ENCODE measurements at regions not wholly inside any gene's neighbourhood (a gene's known extent, or its start where the extent isn't known, plus 50 kb on each side); places are given as distances from the start of the nearest gene placed in this dataset.
"Not testable (repeated sequence)": the region's sequence is repeated elsewhere in the genome, so short reads cannot be mapped to it uniquely, and the experiment has no call there.

GRCh38 chr4:9000505-9001001 is 128.9 kb upstream of the HMX1 start:
- DNase-seq (ENCODE audit: extremely low read depth, low read depth): peak; percentile 0
- TF ChIP-seq CTCF (IDR thresholded peaks at IDR 0.05; ENCODE audit: low read depth, low read length): peak; percentile 27

GRCh38 chr4:8992981-8993380 is 121.3 kb upstream of the HMX1 start:
- DNase-seq (ENCODE audit: extremely low read depth, low read depth): not testable (repeated sequence)

- DNase-seq (ENCODE audit: extremely low read depth, low read depth): not testable (repeated sequence)
These were observed 119.8 kb upstream of the HMX1 start for GRCh38 chr4:8991449-8991848.

GRCh38 chr4:8990341-8990740 is 118.7 kb upstream of the HMX1 start:
- not testable (repeated sequence) for DNase-seq (ENCODE audit: extremely low read depth, low read depth)

GRCh38 chr4:8985786-8986185 is 114.1 kb upstream of the HMX1 start:
- not testable (repeated sequence) for DNase-seq (ENCODE audit: extremely low read depth, low read depth)

GRCh38 chr4:8984641-8985040 is 113.0 kb upstream of the HMX1 start:
- DNase-seq (ENCODE audit: extremely low read depth, low read depth): not testable (repeated sequence)

GRCh38 chr4:8983921-8984320 is 112.3 kb upstream of the HMX1 start:
- DNase-seq (ENCODE audit: extremely low read depth, low read depth): not testable (repeated sequence)

- DNase-seq (ENCODE audit: extremely low read depth, low read depth): not testable (repeated sequence)
These were observed 105.0 kb upstream of the HMX1 start for GRCh38 chr4:8976466-8977128.

GRCh38 chr4:8972635-8973034 is 101.0 kb upstream of the HMX1 start:
- not testable (repeated sequence) for DNase-seq (ENCODE audit: extremely low read depth, low read depth)

- DNase-seq (ENCODE audit: extremely low read depth, low read depth): not testable (repeated sequence)
These were observed 94.3 kb upstream of the HMX1 start for GRCh38 chr4:8965896-8966295.

- DNase-seq (ENCODE audit: extremely low read depth, low read depth): not testable (repeated sequence)
These were observed 92.7 kb upstream of the HMX1 start for GRCh38 chr4:8964201-8964788.

- DNase-seq (ENCODE audit: extremely low read depth, low read depth): not testable (repeated sequence)
These were observed 91.9 kb upstream of the HMX1 start for GRCh38 chr4:8963533-8963932.

GRCh38 chr4:8961343-8961742 is 89.7 kb upstream of the HMX1 start:
- DNase-seq (ENCODE audit: extremely low read depth, low read depth): not testable (repeated sequence)

GRCh38 chr4:8959471-8959870 is 87.8 kb upstream of the HMX1 start:
- DNase-seq (ENCODE audit: extremely low read depth, low read depth): not testable (repeated sequence)

- not testable (repeated sequence) for DNase-seq (ENCODE audit: extremely low read depth, low read depth)
These were observed 82.4 kb upstream of the HMX1 start for GRCh38 chr4:8954001-8954400.

- DNase-seq (ENCODE audit: extremely low read depth, low read depth): not testable (repeated sequence)
These were observed 81.2 kb upstream of the HMX1 start for GRCh38 chr4:8952791-8953190.

- DNase-seq (ENCODE audit: extremely low read depth, low read depth): not testable (repeated sequence)
These were observed 80.5 kb upstream of the HMX1 start for GRCh38 chr4:8952109-8952508.

GRCh38 chr4:8945506-8945905 is 73.9 kb upstream of the HMX1 start:
- not testable (repeated sequence) for DNase-seq (ENCODE audit: extremely low read depth, low read depth)

- DNase-seq (ENCODE audit: extremely low read depth, low read depth): not testable (repeated sequence)
These were observed 71.7 kb upstream of the HMX1 start for GRCh38 chr4:8943367-8943766.

- not testable (repeated sequence) for DNase-seq (ENCODE audit: extremely low read depth, low read depth)
These were observed 70.4 kb upstream of the HMX1 start for GRCh38 chr4:8942088-8942487.

GRCh38 chr4:8941492-8941805 is 69.8 kb upstream of the HMX1 start:
- DNase-seq (ENCODE audit: extremely low read depth, low read depth): not testable (repeated sequence)
